Peyer's patch (tissue), 4 donors: ENCODE measurements at regions not wholly inside any gene's neighbourhood (a gene's known extent, or its start where the extent isn't known, plus 50 kb on each side); places are given as distances from the start of the nearest gene placed in this dataset.

ENCODE experiments used
- DNase-seq, 3 donors: peaks; one replicate each; pipeline ENCODE4 v3.0.0-alpha.2; 2017 to 2019
- H3K27ac ChIP-seq, 4 donors: fragments of 200-600 bp; sonication (generic); one replicate each; pipeline ENCODE4 v1.5.1; 2016 to 2019
- H3K27me3 ChIP-seq, 2 donors: fragments of 200-600 bp; sonication (generic); one replicate each; pipeline ENCODE4 v1.5.1; 2019
- H3K36me3 ChIP-seq, 3 donors: fragments of 200-600 bp; sonication (generic); one replicate each; pipeline ENCODE4 v1.5.1; 2016 to 2019
- H3K4me1 ChIP-seq, 4 donors: fragments of 200-600 bp; sonication (generic); one replicate each; pipeline ENCODE4 v1.5.1; 2016 to 2019
- H3K4me3 ChIP-seq, 4 donors: fragments of 200-600 bp; sonication (generic); 1 replicate in 3 of 4; 2 replicates in 1 of 4; pipeline ENCODE4 v1.5.1; 2016 to 2019; ENCODE audit warnings: mild to moderate bottlenecking in 1 of 4
- H3K9me3 ChIP-seq, 4 donors: fragments of 200-600 bp; sonication (generic); one replicate each; pipeline ENCODE4 v1.5.1; 2016 to 2019; ENCODE audit warnings: mild to moderate bottlenecking in 1 of 4
- CTCF ChIP-seq, 6 experiments: fragments of 450-650 bp in 4 of 6; fragments of 200-600 bp in 2 of 6; sonication (generic) in 1 of 6; IDR thresholded peaks; one replicate each; pipeline ENCODE4 v1.5.1; 2017 to 2019; ENCODE audit warnings: antibody characterized with exemption in 6 of 6, mild to moderate bottlenecking in 3 of 6, moderate library complexity in 1 of 6
- POLR2A ChIP-seq, 2 donors: fragments of 450-650 bp; IDR thresholded peaks; one replicate each; pipeline ENCODE4 v1.5.1; 2017; ENCODE audit warnings: antibody characterized with exemption in 2 of 2, mild to moderate bottlenecking in 2 of 2, moderate library complexity in 2 of 2

DNA sequence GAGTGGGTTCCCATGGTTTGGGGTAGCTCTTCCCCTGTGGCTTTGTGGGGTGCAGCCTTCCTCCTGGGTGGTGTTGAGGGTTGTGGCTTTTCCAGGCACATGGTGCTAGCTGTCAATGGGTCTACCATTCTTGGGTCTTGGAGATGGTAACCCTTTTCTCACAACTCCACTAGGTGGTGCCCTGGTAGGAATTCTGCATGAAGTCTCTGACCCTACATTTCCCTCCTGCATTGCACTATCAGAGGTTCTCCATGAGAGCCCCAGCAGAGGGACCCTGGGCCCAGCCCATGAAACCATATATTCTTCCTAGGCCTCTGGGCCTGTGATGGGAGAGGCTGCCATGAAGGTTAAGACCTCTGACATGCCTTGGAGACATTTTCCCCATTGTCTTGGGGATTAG lies 1093.3 kb downstream of the SLC16A7 start:
- Histone ChIP-seq H3K9me3 (no peaks in the 10 kb centered on the region), H3K27me3 (no peaks in the 10 kb centered on the region), H3K36me3 (no peaks in the 10 kb centered on the region), H3K4me3 (no peak overlapping the region), H3K27ac (no peak overlapping the region), H3K4me1 (no peaks in the 10 kb centered on the region)
- TF ChIP-seq CTCF (IDR thresholded peaks at IDR 0.05) = no peak
- no peak for TF ChIP-seq POLR2A (IDR thresholded peaks at IDR 0.05)
- DNase-seq = no peak

DNA sequence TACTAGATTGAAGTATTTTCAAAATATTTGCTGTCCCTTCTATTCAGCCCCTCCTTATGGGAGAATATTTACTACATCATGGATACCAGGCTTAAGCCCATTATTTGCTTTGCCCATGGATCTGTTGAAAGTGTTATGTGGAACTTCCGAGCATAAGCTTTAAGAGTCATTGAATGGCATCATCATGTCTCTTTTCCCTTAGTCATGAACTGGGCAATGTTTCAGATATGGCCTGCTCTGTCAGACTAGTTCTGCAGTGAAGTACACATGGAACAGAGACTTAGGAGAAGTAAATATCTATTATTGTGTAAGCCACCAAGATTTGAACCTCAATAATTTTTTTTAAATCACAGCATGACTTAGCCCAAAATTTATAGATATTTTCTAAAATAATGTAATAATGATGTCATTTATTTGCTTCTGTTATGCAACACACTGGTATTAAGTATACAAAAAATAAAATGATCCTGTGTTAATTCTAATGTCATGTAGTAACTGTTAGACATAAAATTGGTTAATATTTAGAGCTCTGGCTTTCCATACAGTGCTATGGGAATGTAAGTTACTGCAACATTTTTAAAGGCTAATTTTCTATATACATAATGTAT lies 1097.3 kb downstream of the SLC16A7 start:
- H3K9me3 ChIP-seq = no peaks in the 10 kb centered on the region
- H3K36me3 ChIP-seq = no peaks in the 10 kb centered on the region
- no peak for DNase-seq
- H3K27me3 ChIP-seq = no peaks in the 10 kb centered on the region
- no peak for TF ChIP-seq CTCF (IDR thresholded peaks at IDR 0.05)
- no peak for TF ChIP-seq POLR2A (IDR thresholded peaks at IDR 0.05)
- H3K27ac ChIP-seq = no peak overlapping the region
- no peak overlapping the region for H3K4me3 ChIP-seq
- H3K4me1 ChIP-seq = no peaks in the 10 kb centered on the region

DNA sequence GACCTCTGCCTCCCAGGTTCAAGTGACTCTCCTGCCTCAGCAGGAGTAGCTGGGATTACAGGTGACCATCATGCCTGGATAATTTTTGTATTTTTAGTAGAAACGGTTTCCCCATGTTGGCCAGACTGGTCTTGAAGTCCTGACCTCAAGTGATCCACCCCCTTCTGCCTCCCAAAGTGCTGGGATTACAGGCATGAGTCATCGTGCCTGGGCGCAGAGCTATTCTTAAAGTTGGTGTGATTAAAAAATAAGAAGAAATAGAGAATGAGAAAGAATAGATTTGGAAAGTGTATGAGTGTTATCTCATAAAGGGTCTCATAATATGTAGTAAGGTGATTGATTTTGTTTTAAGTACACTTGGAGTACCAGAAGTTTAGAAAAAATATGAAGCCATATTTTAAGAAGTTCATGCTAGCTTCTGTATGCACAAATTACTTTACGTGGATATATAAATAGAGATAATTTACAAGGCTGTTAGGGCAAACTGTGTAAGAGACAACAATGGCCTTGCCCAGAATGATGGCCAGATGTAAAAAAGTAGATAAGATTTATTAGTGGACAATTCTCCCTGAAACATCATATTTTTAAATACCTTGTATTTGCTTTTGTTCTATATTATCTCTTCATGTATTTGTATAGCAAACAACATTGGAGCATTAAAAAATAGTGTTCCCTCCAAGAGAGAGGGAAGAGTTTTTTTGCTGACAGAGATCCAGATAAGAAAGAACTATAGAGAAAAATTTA lies 1108.5 kb downstream of the SLC16A7 start:
- no peak for DNase-seq
- Histone ChIP-seq H3K4me3 (no peak overlapping the region), H3K36me3 (no peaks in the 10 kb centered on the region), H3K27ac (no peak overlapping the region), H3K9me3 (no peaks in the 10 kb centered on the region), H3K4me1 (no peaks in the 10 kb centered on the region), H3K27me3 (no peaks in the 10 kb centered on the region)
- TF ChIP-seq POLR2A (IDR thresholded peaks at IDR 0.05) = no peak
- TF ChIP-seq CTCF (IDR thresholded peaks at IDR 0.05) = no peak

GRCh38 chr12:60710246-60710645 lies 1114.4 kb downstream of the SLC16A7 start:
- Histone ChIP-seq H3K36me3 (no peaks in the 10 kb centered on the region), H3K27me3 (no peaks in the 10 kb centered on the region), H3K4me1 (no peaks in the 10 kb centered on the region), H3K9me3 (no peaks in the 10 kb centered on the region), H3K27ac (no peak overlapping the region), H3K4me3 (no peak overlapping the region)
- DNase-seq = no peak
- TF ChIP-seq POLR2A (IDR thresholded peaks at IDR 0.05) (no peak), CTCF (IDR thresholded peaks at IDR 0.05) (no peak)

GRCh38 chr12:60714141-60714900 lies 1118.5 kb downstream of the SLC16A7 start:
- Histone ChIP-seq H3K36me3 (no peaks in the 10 kb centered on the region), H3K4me1 (no peaks in the 10 kb centered on the region), H3K27ac (no peak overlapping the region), H3K9me3 (no peaks in the 10 kb centered on the region), H3K4me3 (no peak overlapping the region), H3K27me3 (no peaks in the 10 kb centered on the region)
- no peak for DNase-seq
- TF ChIP-seq POLR2A (IDR thresholded peaks at IDR 0.05) = no peak
- TF ChIP-seq CTCF (IDR thresholded peaks at IDR 0.05) = no peak
